HepG2 (cell line): ENCODE measurements at regions not wholly inside any gene's neighbourhood (a gene's known extent, or its start where the extent isn't known, plus 50 kb on each side); places are given as distances from the start of the nearest gene placed in this dataset.

ENCODE experiments used
- ATAC-seq: fragments of 200-7000 bp; cut with Tn5 transposase; 3 replicates; pipeline ENCODE4 v1.9.1; 2020; ENCODE audit warnings: mild to moderate bottlenecking, moderate library complexity
- BruUV-seq: library from RNA; stranded (reverse); fragments of 400-500 nt; replicated peaks from 2 replicates; lab custom pipeline; 2021; lab: Mats Ljungman, UMichigan
- CTCF ChIA-PET: fragments of 300-600 bp; formaldehyde crosslinking; extraction: SDS; loops from one replicate; lab custom pipeline; 2021; ENCODE audit warnings: low total read pairs, inconsistent platforms, low intra/inter-chr PET ratio; lab: Yijun Ruan, JAX
- POLR2A ChIA-PET: fragments of 350-600 bp; sonication (Branson Sonifier 250); formaldehyde crosslinking; loops from one replicate; lab custom pipeline; 2020; ENCODE audit warnings: antibody characterized with exemption, inconsistent platforms; lab: Yijun Ruan, JAX
- DNase-seq: peaks from one replicate; pipeline ENCODE4 v3.0.0-alpha.2; 2015; ENCODE audit warnings: low spot score
- FAIRE-seq: peaks from 3 replicates; lab custom pipeline; 2011; peaks lifted over from hg19 to GRCh38; lab: Jason Lieb, UNC
- H2AFZ ChIP-seq: one replicate; pipeline ENCODE4 v1.6.1; 2011; ENCODE audit warnings: low read length, inconsistent platforms
- H3K27ac ChIP-seq: fragments of 300-600 bp; 3 replicates; pipeline ENCODE4 v1.8.0; 2011; ENCODE audit warnings: mixed run types, mild to moderate bottlenecking, mixed read lengths, low read length, inconsistent platforms; ENCODE audit not compliant: insufficient read depth; ENCODE audit errors: extremely low read length
- H3K27me3 ChIP-seq, 2 experiments: fragments of 200-600 bp in 1 of 2; 2 replicates in 1 of 2; 3 replicates in 1 of 2; pipeline versions ENCODE4 v1.6.0 to v1.8.0; 2011; ENCODE audit warnings: low read length in 2 of 2, mild to moderate bottlenecking in 2 of 2, moderate library complexity in 2 of 2, inconsistent platforms in 1 of 2; ENCODE audit not compliant: insufficient read depth in 2 of 2, control insufficient read depth in 1 of 2
- H3K36me3 ChIP-seq, 2 experiments: fragments of 200-600 bp in 1 of 2; replicated peaks in 1 of 2; 2 replicates in 1 of 2; 3 replicates in 1 of 2; pipeline versions ENCODE4 v1.5.1 to v1.8.0; 2011; ENCODE audit warnings: low read length in 2 of 2, inconsistent platforms in 1 of 2; ENCODE audit not compliant: insufficient read depth in 2 of 2, control insufficient read depth in 1 of 2
- H3K4me1 ChIP-seq: 2 replicates; pipeline ENCODE4 v1.5.1; 2012; ENCODE audit warnings: low read length, inconsistent platforms; ENCODE audit not compliant: insufficient read depth
- H3K4me2 ChIP-seq: 2 replicates; pipeline ENCODE4 v1.6.0; 2011; ENCODE audit warnings: low read depth, low read length, inconsistent platforms
- H3K4me3 ChIP-seq, 3 experiments: fragments of 200-600 bp in 1 of 3; sonication (generic), shearing (Covaris generic) in 1 of 3; replicated peaks in 1 of 3; 2 replicates each; pipeline ENCODE4 v1.5.1; 2011 to 2016; ENCODE audit warnings: low read length in 3 of 3, inconsistent platforms in 2 of 3, low read depth in 2 of 3, mild to moderate bottlenecking in 2 of 3, control low read depth in 1 of 3, mixed read lengths in 1 of 3; ENCODE audit not compliant: insufficient read depth in 1 of 3
- H3K79me2 ChIP-seq: one replicate; pipeline ENCODE4 v1.6.1; 2011; ENCODE audit warnings: low read length, inconsistent platforms; ENCODE audit not compliant: insufficient read depth
- H3K9ac ChIP-seq: 2 replicates; pipeline ENCODE4 v1.6.0; 2011; ENCODE audit warnings: mild to moderate bottlenecking, low read depth, low read length, inconsistent platforms; ENCODE audit not compliant: insufficient read depth
- H3K9me3 ChIP-seq: 2 replicates; pipeline ENCODE4 v1.5.1; 2012; ENCODE audit warnings: mild to moderate bottlenecking, low read length
- H4K20me1 ChIP-seq: 2 replicates; pipeline ENCODE4 v1.6.0; 2011; ENCODE audit warnings: inconsistent platforms, mild to moderate bottlenecking, low read length, moderate library complexity; ENCODE audit not compliant: insufficient read depth
- KLF6 ChIP-seq: IDR thresholded peaks from 2 replicates; pipeline ENCODE4 v1.8.0; 2016; ENCODE audit warnings: missing biosample characterization, missing genetic modification reagents
- POLR2A ChIP-seq, 2 experiments: IDR thresholded peaks; 2 replicates each; pipeline ENCODE4 v1.6.1; 2011; ENCODE audit warnings: low read depth in 2 of 2, low read length in 2 of 2, mild to moderate bottlenecking in 1 of 2, moderate library complexity in 1 of 2; ENCODE audit not compliant: insufficient read depth in 1 of 2
- RBM39 ChIP-seq: fragments of 200-400 bp; formaldehyde crosslinking; IDR thresholded peaks from one replicate; pipeline ENCODE4 v1.6.1; 2018; ENCODE audit warnings: antibody characterized with exemption, mild to moderate bottlenecking, low read depth, low read length; ENCODE audit not compliant: poor library complexity, severe bottlenecking
- RFXAP ChIP-seq: sonication (generic); formaldehyde crosslinking; IDR thresholded peaks from 2 replicates; pipeline ENCODE4 v1.4.0; 2020; ENCODE audit warnings: missing genetic modification reagents, borderline replicate concordance
- SETDB1 ChIP-seq: sonication (generic); formaldehyde crosslinking; IDR thresholded peaks from 2 replicates; pipeline ENCODE4 v1.5.1; 2020; ENCODE audit warnings: missing genetic modification reagents, mild to moderate bottlenecking, borderline replicate concordance
- SP2 ChIP-seq: sonication (generic); formaldehyde crosslinking; IDR thresholded peaks from 2 replicates; pipeline ENCODE4 v1.5.1; 2020; ENCODE audit warnings: mild to moderate bottlenecking, missing genetic modification reagents
- TBX3 ChIP-seq: fragments of 450-650 bp; IDR thresholded peaks from 2 replicates; pipeline ENCODE4 v1.6.1; 2017; ENCODE audit warnings: antibody characterized with exemption, mild to moderate bottlenecking, inconsistent platforms, borderline replicate concordance
- TEAD3 ChIP-seq: optimal IDR thresholded peaks from 2 replicates; pipeline ENCODE3; 2016; ENCODE audit warnings: borderline replicate concordance
- ZNF543 ChIP-seq: sonication (generic); formaldehyde crosslinking; IDR thresholded peaks from 2 replicates; pipeline ENCODE4 v1.4.0; 2020; ENCODE audit warnings: mild to moderate bottlenecking, missing genetic modification reagents
- ZNF563 ChIP-seq: sonication (generic); formaldehyde crosslinking; IDR thresholded peaks from 2 replicates; pipeline ENCODE4 v1.8.0; 2022; ENCODE audit warnings: mild to moderate bottlenecking, moderate library complexity, missing genetic modification reagents
- ZNF598 ChIP-seq: sonication (generic); formaldehyde crosslinking; IDR thresholded peaks from 2 replicates; pipeline ENCODE4 v1.5.1; 2020; ENCODE audit warnings: mild to moderate bottlenecking, missing genetic modification reagents, borderline replicate concordance
- ZNF772 ChIP-seq: sonication (generic); formaldehyde crosslinking; IDR thresholded peaks from 2 replicates; pipeline ENCODE4 v1.5.0; 2020; ENCODE audit warnings: mild to moderate bottlenecking, missing genetic modification reagents
- WGBS: methylation state at CpG from one replicate; pipeline ENCODE4 v1.1.6; 2017; ENCODE audit warnings: low lambda C conversion rate; 5-methylcytosine and 5-hydroxymethylcytosine counted together
- in situ Hi-C: cut with HindIII; loops from 2 replicates; pipeline ENCODE4 v1.10.0; 2017; ENCODE audit warnings: low pct_unique_long_range_greater_than_20kb; ENCODE audit not compliant: extremely low pct_ligation_motif_present
- intact Hi-C: fragments of 100-400 bp; cut with micrococcal nuclease; formaldehyde crosslinking; loops from one replicate; pipeline ENCODE4 v1.10.0; 2022; ENCODE audit not compliant: unreplicated experiment
- TF ChIP-seq, protein P1 (sequence below): IDR thresholded peaks from 2 replicates; pipeline ENCODE4 v1.6.1; 2016; ENCODE audit warnings: missing compliant biosample characterization, missing genetic modification reagents, borderline replicate concordance
- TF ChIP-seq, protein P2 (sequence below): sonication (generic); formaldehyde crosslinking; IDR thresholded peaks from 2 replicates; pipeline ENCODE4 v1.5.1; 2020; ENCODE audit warnings: missing genetic modification reagents, mild to moderate bottlenecking, borderline replicate concordance
- TF ChIP-seq, protein P3 (sequence below): sonication (generic); formaldehyde crosslinking; IDR thresholded peaks from 2 replicates; pipeline ENCODE4 v1.4.0; 2020; ENCODE audit warnings: mild to moderate bottlenecking, missing genetic modification reagents

DNA sequence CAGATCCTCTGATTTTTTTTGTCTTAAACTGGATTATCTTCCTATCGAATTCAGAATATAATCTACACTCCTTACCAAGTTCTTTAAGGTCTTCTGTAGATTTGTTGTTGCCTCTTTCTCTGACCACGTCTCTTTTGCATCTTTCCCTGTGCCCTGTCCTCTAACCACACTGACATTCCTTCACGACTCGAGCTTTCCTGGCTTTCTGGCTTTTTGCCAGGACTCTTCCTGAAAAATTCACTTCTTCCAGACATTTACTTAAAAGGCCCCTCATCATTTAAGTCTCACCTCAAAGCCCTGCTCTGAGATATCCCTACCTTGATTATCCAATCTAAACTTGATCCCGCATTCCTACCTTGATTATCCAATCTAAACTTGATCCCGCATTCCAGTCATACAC is 422.3 kb upstream of the DCN start:
- ATAC-seq (no peak), FAIRE-seq (no peak), DNase-seq (no peak)
- Histone ChIP-seq H3K9me3 (no peaks in the 10 kb centered on the region), H3K4me3 (no peak overlapping the region), H3K36me3 (no peaks in the 10 kb centered on the region), H3K4me1 (no peaks in the 10 kb centered on the region), H3K9ac (no peak overlapping the region), H3K27me3 (no peaks in the 10 kb centered on the region), H3K79me2 (no peaks in the 10 kb centered on the region), H2AFZ (no peak overlapping the region), H3K4me2 (no peak overlapping the region), H4K20me1 (no peaks in the 10 kb centered on the region), H3K27ac (no peak overlapping the region)
- intact Hi-C loops (no loop called here), in situ Hi-C loops (no loop called here)
- WGBS = 31% methylated on average over 6 of the region's 6 CpGs
- ChIA-PET CTCF (no interaction called here), POLR2A (no interaction called here)
- no TSS peak for BruUV-seq
- TF ChIP-seq POLR2A (IDR thresholded peaks at IDR 0.05; ENCODE audit: insufficient read depth in 1 of 2, low read depth in 2 of 2, low read length in 2 of 2) (no peak), ZNF772 (CRISPR knock-in tag) (no peak), TBX3 (no peak), ZNF598 (CRISPR knock-in tag) (no peak), SETDB1 (no peak), SP2 (CRISPR knock-in tag) (no peak), KLF6 (CRISPR knock-in tag) (no peak), TEAD3 (CRISPR knock-in tag) (no peak), ZNF543 (CRISPR knock-in tag) (no peak), ZNF563 (CRISPR knock-in tag) (no peak), RFXAP (CRISPR knock-in tag) (no peak), RBM39 (no peak)
- TF ChIP-seq, protein P1, sequence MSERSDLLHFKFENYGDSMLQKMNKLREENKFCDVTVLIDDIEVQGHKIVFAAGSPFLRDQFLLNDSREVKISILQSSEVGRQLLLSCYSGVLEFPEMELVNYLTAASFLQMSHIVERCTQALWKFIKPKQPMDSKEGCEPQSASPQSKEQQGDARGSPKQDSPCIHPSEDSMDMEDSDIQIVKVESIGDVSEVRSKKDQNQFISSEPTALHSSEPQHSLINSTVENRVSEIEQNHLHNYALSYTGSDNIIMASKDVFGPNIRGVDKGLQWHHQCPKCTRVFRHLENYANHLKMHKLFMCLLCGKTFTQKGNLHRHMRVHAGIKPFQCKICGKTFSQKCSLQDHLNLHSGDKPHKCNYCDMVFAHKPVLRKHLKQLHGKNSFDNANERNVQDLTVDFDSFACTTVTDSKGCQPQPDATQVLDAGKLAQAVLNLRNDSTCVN (CRISPR knock-in tag) = no peak
- TF ChIP-seq, protein P2, sequence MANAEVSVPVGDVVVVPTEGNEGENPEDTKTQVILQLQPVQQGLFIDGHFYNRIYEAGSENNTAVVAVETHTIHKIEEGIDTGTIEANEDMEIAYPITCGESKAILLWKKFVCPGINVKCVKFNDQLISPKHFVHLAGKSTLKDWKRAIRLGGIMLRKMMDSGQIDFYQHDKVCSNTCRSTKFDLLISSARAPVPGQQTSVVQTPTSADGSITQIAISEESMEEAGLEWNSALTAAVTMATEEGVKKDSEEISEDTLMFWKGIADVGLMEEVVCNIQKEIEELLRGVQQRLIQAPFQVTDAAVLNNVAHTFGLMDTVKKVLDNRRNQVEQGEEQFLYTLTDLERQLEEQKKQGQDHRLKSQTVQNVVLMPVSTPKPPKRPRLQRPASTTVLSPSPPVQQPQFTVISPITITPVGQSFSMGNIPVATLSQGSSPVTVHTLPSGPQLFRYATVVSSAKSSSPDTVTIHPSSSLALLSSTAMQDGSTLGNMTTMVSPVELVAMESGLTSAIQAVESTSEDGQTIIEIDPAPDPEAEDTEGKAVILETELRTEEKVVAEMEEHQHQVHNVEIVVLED = no peak
- TF ChIP-seq, protein P3, sequence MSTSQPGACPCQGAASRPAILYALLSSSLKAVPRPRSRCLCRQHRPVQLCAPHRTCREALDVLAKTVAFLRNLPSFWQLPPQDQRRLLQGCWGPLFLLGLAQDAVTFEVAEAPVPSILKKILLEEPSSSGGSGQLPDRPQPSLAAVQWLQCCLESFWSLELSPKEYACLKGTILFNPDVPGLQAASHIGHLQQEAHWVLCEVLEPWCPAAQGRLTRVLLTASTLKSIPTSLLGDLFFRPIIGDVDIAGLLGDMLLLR (CRISPR knock-in tag) = no peak
